Thoracic aorta (tissue), 2 donors: ENCODE measurements at regions not wholly inside any gene's neighbourhood (a gene's known extent, or its start where the extent isn't known, plus 50 kb on each side); places are given as distances from the start of the nearest gene placed in this dataset.

Source experiments
- ATAC-seq: fragments of 150-250 bp; one replicate; pipeline ENCODE4 v1.8.0; 2017; ENCODE audit warnings: low read depth; ENCODE audit not compliant: insufficient number of reproducible peaks, low FRiP score
- DNase-seq: peaks from one replicate; pipeline ENCODE4 v3.0.0-alpha.2; 2020; ENCODE audit warnings: low spot score
- H3K27ac ChIP-seq, 2 donors: fragments of 200-600 bp; sonication (generic); 1 replicate in 1 of 2; 2 replicates in 1 of 2; pipeline ENCODE4 v1.5.1; 2016; ENCODE audit warnings: mild to moderate bottlenecking in 2 of 2, moderate library complexity in 2 of 2
- H3K27me3 ChIP-seq: fragments of 200-600 bp; sonication (generic); replicated peaks from 2 replicates; pipeline ENCODE4 v1.6.0; 2016; ENCODE audit warnings: mild to moderate bottlenecking; ENCODE audit not compliant: insufficient read depth
- H3K36me3 ChIP-seq: fragments of 200-600 bp; sonication (generic); one replicate; pipeline ENCODE4 v1.5.1; 2016
- H3K4me1 ChIP-seq, 2 donors: fragments of 200-600 bp; sonication (generic); 1 replicate in 1 of 2; 2 replicates in 1 of 2; pipeline versions ENCODE4 v1.5.1 to v1.6.0; 2016; ENCODE audit warnings: low read depth in 2 of 2, mild to moderate bottlenecking in 1 of 2; ENCODE audit not compliant: control insufficient read depth in 1 of 2
- H3K4me3 ChIP-seq: fragments of 200-600 bp; sonication (generic); 2 replicates; pipeline ENCODE4 v1.5.1; 2016; ENCODE audit warnings: mild to moderate bottlenecking
- H3K9me3 ChIP-seq: fragments of 200-600 bp; sonication (generic); 2 replicates; pipeline ENCODE4 v1.5.1; 2016
- TF ChIP-seq, protein P1 (sequence below): fragments of 200-600 bp; sonication (generic); IDR thresholded peaks from one replicate; pipeline ENCODE4 v1.5.1; 2019; ENCODE audit warnings: antibody characterized with exemption

DNA sequence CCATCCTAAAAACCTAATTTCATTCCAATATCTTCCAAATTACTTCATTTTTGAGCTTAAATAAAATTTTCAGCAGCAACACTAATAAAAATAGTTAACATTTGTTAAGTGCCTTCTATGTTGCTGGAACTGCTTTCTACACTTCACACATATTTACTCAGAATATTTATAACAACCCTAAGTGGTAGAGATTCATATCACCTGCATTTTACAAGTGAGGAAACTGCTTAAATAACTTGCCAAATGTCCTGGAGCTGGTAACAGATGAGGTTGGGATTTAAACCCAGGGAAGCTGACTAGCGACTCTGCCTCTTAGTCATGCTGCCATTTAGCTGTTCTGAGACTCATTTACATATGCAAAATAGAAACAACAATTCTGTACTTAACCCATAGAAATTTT lies 86.1 kb upstream of the PBX1 start:
- TF ChIP-seq, protein P1, sequence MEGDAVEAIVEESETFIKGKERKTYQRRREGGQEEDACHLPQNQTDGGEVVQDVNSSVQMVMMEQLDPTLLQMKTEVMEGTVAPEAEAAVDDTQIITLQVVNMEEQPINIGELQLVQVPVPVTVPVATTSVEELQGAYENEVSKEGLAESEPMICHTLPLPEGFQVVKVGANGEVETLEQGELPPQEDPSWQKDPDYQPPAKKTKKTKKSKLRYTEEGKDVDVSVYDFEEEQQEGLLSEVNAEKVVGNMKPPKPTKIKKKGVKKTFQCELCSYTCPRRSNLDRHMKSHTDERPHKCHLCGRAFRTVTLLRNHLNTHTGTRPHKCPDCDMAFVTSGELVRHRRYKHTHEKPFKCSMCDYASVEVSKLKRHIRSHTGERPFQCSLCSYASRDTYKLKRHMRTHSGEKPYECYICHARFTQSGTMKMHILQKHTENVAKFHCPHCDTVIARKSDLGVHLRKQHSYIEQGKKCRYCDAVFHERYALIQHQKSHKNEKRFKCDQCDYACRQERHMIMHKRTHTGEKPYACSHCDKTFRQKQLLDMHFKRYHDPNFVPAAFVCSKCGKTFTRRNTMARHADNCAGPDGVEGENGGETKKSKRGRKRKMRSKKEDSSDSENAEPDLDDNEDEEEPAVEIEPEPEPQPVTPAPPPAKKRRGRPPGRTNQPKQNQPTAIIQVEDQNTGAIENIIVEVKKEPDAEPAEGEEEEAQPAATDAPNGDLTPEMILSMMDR = no peak
- Histone ChIP-seq H3K27me3 (no peaks in the 10 kb centered on the region), H3K27ac (no peak overlapping the region), H3K4me1 (peaks cover 0 to 3% of the 10 kb centered on the region in 2 donors), H3K36me3 (no peaks in the 10 kb centered on the region), H3K4me3 (no peak overlapping the region), H3K9me3 (no peaks in the 10 kb centered on the region)
- DNase-seq (no peak), ATAC-seq (no peak)

DNA sequence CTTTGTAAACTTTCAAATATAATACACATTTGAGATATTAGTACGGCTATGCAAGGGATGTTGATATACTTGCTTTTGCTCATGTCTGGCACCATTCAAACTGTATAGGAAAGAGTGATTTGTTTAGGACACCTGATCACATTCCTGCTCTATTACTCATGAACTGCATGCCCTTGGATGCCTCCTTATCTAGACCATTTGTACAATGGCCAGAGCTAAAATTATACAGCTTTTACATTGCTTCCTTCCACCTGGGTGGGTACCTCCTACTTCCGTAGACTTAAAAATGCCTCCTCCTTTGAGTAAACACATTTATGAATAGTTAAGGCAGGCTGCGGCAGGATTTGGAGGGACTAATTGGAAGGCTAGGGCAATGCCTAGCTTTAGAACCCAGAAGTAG lies 85.4 kb upstream of the PBX1 start:
- Histone ChIP-seq H3K27me3 (no peaks in the 10 kb centered on the region), H3K36me3 (no peaks in the 10 kb centered on the region), H3K4me3 (no peak overlapping the region), H3K4me1 (peaks cover 0 to 8% of the 10 kb centered on the region in 2 donors), H3K27ac (no peak overlapping the region), H3K9me3 (no peaks in the 10 kb centered on the region)
- TF ChIP-seq, protein P1 = no peak
- ATAC-seq (no peak), DNase-seq (no peak)

DNA sequence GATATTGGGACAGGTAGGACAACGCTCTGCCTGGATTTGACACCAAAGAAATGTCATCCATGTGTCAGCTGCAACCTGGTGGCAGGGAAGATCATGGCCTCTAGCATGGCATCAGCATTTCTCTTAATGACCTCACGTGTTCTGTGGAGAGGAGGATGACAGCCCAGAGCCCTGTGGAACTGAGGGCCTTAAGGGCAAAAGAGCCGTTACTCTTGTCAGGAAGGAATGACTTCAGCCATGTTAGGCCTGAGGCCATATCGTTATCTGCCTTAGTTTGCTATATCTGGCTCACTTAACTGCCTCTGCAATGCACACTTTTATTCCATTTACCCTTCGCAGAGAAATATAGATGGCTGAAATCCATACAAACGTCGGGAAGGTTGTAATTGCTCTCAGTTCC lies 83.2 kb upstream of the PBX1 start:
- DNase-seq = no peak
- ATAC-seq = no peak
- Histone ChIP-seq H3K36me3 (no peaks in the 10 kb centered on the region), H3K9me3 (no peaks in the 10 kb centered on the region), H3K4me3 (no peak overlapping the region), H3K4me1 (peaks cover 0 to 8% of the 10 kb centered on the region in 2 donors), H3K27me3 (no peaks in the 10 kb centered on the region), H3K27ac (no peak overlapping the region)
- TF ChIP-seq, protein P1 = no peak

DNA sequence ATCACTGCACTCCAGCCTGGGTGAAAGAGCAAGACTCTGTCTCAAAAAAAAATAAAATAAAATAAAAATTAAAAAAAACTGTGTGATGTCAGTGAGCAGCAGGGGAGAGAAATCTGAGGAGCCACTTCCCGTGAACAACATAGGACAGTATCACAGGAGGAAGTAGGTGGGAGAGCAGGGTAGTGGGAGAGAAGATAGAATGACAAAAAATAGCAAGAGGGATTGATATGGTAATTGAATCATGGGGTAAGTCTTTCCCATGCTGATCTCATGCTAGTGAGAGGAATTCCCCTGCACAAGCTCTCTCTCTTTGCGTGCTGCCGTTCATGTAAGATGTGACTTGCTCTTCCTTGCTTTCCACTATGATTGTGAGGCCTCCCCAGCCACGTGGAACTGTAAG lies 81.6 kb upstream of the PBX1 start:
- DNase-seq (no peak), ATAC-seq (no peak)
- Histone ChIP-seq H3K4me3 (no peak overlapping the region), H3K9me3 (no peaks in the 10 kb centered on the region), H3K27me3 (no peaks in the 10 kb centered on the region), H3K36me3 (no peaks in the 10 kb centered on the region), H3K4me1 (peaks cover 0 to 8% of the 10 kb centered on the region in 2 donors), H3K27ac (no peak overlapping the region)
- TF ChIP-seq, protein P1 = no peak

DNA sequence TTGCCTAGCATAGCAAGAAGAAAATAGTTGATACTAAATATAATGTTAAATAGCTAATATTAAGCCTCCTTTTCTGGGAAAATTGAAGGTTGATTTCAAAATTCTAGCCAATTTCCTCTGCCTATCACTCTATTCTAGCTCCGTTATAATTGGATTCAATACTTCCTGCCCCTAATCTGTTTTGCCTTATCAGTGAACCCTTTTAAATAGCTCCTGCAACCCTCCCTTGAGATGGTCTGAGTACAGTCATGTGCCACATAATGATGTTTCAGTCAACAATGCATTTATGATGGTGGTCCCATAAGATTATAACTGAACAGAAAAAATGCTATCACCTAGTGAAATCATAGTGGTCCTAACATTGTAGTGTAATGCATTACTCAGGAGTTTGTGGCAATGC lies 79.7 kb upstream of the PBX1 start:
- H3K27ac ChIP-seq = no peak overlapping the region
- ATAC-seq (no peak), DNase-seq (no peak)
- H3K36me3 ChIP-seq = no peaks in the 10 kb centered on the region
- no peaks in the 10 kb centered on the region for H3K9me3 ChIP-seq
- peaks cover 0 to 8% of the 10 kb centered on the region in 2 donors for H3K4me1 ChIP-seq
- TF ChIP-seq, protein P1 = no peak
- no peaks in the 10 kb centered on the region for H3K27me3 ChIP-seq
- H3K4me3 ChIP-seq = no peak overlapping the region
